HepG2 (cell line): ENCODE measurements at regions not wholly inside any gene's neighbourhood (a gene's known extent, or its start where the extent isn't known, plus 50 kb on each side); places are given as distances from the start of the nearest gene placed in this dataset.

ENCODE experiments used
- NAIF1 ChIP-seq: sonication (generic); formaldehyde crosslinking; IDR thresholded peaks from 2 replicates; pipeline ENCODE4 v1.5.0; 2020; ENCODE audit warnings: mild to moderate bottlenecking, missing genetic modification reagents, borderline replicate concordance
- RAD21 ChIP-seq: fragments of 450-650 bp; formaldehyde crosslinking; IDR thresholded peaks from 2 replicates; pipeline ENCODE4 v1.5.0; 2020; ENCODE audit warnings: mild to moderate bottlenecking
- SNRNP70 ChIP-seq: fragments of 200-400 bp; formaldehyde crosslinking; IDR thresholded peaks from 2 replicates; pipeline ENCODE4 v1.6.1; 2017; ENCODE audit warnings: mild to moderate bottlenecking, low read depth, low read length, moderate library complexity
- TEAD3 ChIP-seq: optimal IDR thresholded peaks from 2 replicates; pipeline ENCODE3; 2016; ENCODE audit warnings: borderline replicate concordance
- ZBTB49 ChIP-seq: sonication (generic); formaldehyde crosslinking; IDR thresholded peaks from 2 replicates; pipeline ENCODE4 v1.4.0; 2020; ENCODE audit warnings: missing genetic modification reagents, borderline replicate concordance
- ZNF768 ChIP-seq: sonication (generic); formaldehyde crosslinking; IDR thresholded peaks from 2 replicates; pipeline ENCODE4 v1.4.0; 2020; ENCODE audit warnings: missing genetic modification reagents
- ZNF878 ChIP-seq: sonication (generic); formaldehyde crosslinking; IDR thresholded peaks from 2 replicates; pipeline ENCODE4 v1.8.1; 2023; ENCODE audit warnings: mild to moderate bottlenecking, missing genetic modification reagents, moderate library complexity
- TF ChIP-seq, protein P1 (sequence below): sonication (generic); formaldehyde crosslinking; IDR thresholded peaks from 2 replicates; pipeline ENCODE4 v1.4.0; 2020; ENCODE audit warnings: missing genetic modification reagents, borderline replicate concordance
- TF ChIP-seq, protein P2 (sequence below): sonication (generic); formaldehyde crosslinking; IDR thresholded peaks from 2 replicates; pipeline ENCODE4 v1.4.0; 2020; ENCODE audit warnings: mild to moderate bottlenecking, missing genetic modification reagents

DNA sequence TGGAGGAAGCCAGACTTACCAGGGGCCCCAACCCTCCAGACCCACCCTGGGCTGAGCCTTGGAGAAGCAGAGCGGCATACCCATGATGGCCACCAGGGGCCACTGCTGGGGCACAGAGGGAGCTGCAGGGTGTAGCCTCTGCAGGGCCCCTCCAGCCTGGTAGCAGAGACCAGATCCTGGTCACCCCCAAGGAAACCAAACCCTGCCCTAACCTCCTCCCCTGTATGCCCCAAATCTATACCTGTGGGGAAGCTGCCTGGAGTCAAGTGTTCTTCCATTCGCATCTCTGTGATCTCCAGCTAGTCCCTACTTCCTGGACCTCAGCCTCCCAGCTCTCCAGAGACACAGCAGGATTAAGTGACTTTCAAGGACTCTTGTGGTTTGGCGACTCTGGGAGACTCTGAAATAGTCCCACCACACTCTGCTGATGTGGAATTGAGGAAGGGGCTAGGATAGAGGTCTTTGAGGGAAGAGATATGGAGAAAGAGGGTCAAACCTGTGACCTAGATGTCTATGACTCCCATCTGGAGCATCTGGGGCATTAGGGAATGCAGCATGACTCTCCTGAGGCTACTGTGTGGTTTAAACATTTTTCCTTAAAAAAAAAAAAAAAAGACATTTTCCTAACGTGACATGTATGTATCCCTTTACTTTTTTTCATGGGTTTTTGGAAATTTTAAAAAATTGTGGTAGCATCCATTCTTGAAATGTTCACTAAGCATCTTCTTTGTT is 119.2 kb upstream of the IPO9 start (continued):
- TF ChIP-seq ZNF878 (CRISPR knock-in tag) (no peak), RAD21 (CRISPR knock-in tag) (peak; percentile 68; the same call in 1 of the 2 replicates), SNRNP70 (no peak), ZNF768 (CRISPR knock-in tag) (0 out of 2 replicates have a peak, but pooled peaks have one; percentile 15), TEAD3 (CRISPR knock-in tag) (no peak), ZBTB49 (no peak), NAIF1 (no peak)
- TF ChIP-seq, protein P1, sequence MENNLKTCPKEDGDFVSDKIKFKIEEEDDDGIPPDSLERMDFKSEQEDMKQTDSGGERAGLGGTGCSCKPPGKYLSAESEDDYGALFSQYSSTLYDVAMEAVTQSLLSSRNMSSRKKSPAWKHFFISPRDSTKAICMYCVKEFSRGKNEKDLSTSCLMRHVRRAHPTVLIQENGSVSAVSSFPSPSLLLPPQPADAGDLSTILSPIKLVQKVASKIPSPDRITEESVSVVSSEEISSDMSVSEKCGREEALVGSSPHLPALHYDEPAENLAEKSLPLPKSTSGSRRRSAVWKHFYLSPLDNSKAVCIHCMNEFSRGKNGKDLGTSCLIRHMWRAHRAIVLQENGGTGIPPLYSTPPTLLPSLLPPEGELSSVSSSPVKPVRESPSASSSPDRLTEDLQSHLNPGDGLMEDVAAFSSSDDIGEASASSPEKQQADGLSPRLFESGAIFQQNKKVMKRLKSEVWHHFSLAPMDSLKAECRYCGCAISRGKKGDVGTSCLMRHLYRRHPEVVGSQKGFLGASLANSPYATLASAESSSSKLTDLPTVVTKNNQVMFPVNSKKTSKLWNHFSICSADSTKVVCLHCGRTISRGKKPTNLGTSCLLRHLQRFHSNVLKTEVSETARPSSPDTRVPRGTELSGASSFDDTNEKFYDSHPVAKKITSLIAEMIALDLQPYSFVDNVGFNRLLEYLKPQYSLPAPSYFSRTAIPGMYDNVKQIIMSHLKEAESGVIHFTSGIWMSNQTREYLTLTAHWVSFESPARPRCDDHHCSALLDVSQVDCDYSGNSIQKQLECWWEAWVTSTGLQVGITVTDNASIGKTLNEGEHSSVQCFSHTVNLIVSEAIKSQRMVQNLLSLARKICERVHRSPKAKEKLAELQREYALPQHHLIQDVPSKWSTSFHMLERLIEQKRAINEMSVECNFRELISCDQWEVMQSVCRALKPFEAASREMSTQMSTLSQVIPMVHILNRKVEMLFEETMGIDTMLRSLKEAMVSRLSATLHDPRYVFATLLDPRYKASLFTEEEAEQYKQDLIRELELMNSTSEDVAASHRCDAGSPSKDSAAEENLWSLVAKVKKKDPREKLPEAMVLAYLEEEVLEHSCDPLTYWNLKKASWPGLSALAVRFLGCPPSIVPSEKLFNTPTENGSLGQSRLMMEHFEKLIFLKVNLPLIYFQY (CRISPR knock-in tag) = no peak
- TF ChIP-seq, protein P2, sequence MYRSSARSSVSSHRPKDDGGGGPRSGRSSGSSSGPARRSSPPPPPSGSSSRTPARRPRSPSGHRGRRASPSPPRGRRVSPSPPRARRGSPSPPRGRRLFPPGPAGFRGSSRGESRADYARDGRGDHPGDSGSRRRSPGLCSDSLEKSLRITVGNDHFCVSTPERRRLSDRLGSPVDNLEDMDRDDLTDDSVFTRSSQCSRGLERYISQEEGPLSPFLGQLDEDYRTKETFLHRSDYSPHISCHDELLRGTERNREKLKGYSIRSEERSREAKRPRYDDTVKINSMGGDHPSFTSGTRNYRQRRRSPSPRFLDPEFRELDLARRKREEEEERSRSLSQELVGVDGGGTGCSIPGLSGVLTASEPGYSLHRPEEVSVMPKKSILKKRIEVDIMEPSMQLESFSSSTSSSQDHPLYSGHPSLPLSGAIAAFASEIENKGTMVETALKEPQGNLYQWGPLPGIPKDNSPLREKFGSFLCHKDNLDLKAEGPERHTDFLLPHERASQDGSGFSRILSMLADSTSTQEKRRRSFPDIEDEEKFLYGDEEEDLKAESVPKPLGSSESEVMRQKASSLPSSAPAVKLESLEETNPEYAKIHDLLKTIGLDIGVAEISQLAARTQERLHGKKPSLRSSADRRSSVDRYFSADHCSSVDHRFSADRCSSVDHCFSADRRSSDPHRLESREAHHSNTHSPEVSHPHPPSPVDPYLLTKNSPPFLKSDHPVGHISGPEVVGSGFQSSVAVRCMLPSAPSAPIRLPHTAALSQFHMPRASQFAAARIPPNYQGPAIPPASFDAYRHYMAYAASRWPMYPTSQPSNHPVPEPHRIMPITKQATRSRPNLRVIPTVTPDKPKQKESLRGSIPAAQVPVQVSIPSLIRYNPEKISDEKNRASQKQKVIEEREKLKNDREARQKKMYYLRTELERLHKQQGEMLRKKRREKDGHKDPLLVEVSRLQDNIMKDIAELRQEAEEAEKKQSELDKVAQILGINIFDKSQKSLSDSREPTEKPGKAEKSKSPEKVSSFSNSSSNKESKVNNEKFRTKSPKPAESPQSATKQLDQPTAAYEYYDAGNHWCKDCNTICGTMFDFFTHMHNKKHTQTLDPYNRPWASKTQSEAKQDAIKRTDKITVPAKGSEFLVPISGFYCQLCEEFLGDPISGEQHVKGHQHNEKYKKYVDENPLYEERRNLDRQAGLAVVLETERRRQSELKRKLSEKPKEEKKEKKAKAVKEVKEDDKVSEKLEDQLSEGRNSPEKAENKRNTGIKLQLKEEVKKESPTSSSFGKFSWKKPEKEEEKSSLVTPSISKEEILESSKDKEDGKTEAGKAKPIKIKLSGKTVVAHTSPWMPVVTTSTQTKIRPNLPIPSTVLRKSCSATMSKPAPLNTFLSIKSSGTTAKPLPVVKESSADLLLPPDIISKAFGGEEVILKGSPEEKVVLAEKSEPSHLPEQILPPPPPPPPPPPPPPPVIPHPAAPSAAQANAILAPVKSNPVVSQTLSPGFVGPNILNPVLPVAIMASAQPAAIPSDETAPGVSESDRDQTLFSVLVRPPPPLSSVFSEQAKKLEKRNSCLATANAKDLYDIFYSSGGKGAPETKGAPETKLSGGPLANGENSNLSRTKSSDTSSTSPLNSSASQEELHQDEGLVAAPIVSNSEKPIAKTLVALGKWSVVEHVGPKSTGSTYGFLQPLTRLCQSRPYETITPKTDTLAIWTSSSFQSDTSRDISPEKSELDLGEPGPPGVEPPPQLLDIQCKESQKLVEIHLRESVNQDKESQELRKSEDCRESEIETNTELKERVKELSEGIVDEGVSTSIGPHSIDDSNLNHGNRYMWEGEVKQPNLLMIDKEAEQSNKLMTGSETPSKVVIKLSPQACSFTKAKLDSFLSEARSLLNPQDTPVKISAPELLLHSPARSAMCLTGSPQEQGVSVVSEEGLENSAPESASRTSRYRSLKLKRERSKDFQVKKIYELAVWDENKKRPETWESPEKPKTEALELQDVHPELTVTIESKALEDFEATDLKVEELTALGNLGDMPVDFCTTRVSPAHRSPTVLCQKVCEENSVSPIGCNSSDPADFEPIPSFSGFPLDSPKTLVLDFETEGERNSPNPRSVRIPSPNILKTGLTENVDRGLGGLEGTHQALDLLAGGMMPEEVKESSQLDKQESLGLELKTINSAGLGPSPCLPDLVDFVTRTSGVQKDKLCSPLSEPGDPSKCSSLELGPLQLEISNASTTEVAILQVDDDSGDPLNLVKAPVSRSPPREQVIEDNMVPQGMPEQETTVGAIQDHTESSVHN = no peak
